Cardiac fibroblast (primary cell): ENCODE measurements at regions not wholly inside any gene's neighbourhood (a gene's known extent, or its start where the extent isn't known, plus 50 kb on each side); places are given as distances from the start of the nearest gene placed in this dataset.

Experiments
- DNase-seq, 2 donors: peaks; one replicate each; pipeline versions ENCODE4 v3.0.0 to v3.0.0-alpha.2; 2010; ENCODE audit warnings: low read depth in 2 of 2
- H3K4me3 ChIP-seq, 2 donors: replicated peaks in 1 of 2; 1 replicate in 1 of 2; 2 replicates in 1 of 2; pipeline ENCODE4 v1.5.1; 2011; ENCODE audit warnings: low read depth in 2 of 2, low read length in 2 of 2, mild to moderate bottlenecking in 2 of 2, moderate library complexity in 1 of 2
- TF ChIP-seq, protein P1 (sequence below): IDR thresholded peaks from one replicate; pipeline ENCODE4 v1.5.1; 2011; ENCODE audit warnings: low read depth, mild to moderate bottlenecking, low read length, inconsistent platforms

DNA sequence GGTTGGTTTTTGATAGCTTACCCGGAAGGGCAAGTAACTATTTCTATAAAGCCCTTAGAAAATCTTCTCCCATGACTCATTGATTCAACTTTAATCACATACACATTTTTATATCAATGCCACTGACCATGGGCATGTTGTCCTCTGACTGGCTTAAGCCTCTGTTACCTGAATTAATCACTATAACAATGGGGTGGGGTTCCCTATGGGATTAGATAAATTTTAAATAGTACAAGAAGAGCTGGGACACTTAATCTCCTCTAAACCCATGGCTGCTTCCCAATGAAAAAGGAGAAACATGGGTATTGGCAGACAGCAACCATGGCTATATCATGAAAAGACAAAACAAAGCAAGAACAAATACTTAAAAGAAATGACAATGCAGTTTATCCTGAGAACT, 636.2 kb downstream of the BRINP1 start:
- TF ChIP-seq, protein P1, sequence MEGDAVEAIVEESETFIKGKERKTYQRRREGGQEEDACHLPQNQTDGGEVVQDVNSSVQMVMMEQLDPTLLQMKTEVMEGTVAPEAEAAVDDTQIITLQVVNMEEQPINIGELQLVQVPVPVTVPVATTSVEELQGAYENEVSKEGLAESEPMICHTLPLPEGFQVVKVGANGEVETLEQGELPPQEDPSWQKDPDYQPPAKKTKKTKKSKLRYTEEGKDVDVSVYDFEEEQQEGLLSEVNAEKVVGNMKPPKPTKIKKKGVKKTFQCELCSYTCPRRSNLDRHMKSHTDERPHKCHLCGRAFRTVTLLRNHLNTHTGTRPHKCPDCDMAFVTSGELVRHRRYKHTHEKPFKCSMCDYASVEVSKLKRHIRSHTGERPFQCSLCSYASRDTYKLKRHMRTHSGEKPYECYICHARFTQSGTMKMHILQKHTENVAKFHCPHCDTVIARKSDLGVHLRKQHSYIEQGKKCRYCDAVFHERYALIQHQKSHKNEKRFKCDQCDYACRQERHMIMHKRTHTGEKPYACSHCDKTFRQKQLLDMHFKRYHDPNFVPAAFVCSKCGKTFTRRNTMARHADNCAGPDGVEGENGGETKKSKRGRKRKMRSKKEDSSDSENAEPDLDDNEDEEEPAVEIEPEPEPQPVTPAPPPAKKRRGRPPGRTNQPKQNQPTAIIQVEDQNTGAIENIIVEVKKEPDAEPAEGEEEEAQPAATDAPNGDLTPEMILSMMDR: no peak
- no peak for DNase-seq
- no peak overlapping the region for H3K4me3 ChIP-seq

DNA sequence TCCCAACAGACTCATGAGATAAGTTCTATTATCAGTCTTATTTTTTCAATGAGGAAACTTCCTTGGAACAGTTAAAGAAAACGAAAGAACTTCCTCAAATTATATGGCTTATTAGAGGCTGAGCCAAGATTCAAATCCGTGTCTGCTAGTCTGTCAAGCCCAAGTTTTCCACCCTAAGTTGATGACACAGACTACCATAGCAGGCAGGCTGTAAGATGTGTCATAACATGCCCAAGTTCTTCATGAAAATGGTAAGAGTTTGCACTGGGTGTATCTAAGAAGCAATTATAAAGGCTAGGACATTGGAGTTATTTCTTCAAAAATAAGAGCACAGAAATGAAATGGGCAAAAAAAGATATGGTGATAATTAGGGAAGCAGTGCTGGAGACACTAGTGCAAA, 634.5 kb downstream of the BRINP1 start:
- no peak overlapping the region for H3K4me3 ChIP-seq
- no peak for DNase-seq
- TF ChIP-seq, protein P1: no peak

DNA sequence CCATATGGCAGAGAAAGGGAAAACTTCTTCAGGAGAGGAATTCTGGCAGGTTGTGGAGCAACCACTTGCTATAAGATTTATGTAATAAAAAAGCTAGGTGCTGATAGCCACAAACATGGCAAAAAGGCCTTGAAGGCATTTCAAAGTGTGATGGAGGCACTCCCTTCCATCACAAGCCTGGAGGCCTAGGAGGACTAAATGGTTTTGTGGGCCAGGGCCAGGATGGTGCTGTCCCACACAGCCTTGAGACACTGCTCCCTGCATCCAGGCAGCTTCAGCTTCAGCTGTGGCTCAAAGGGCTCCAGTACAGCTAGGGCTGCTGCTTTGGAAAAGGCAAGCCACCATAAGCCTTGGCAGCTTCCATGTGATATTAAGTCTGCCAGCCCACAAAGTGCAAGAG, 632.8 kb downstream of the BRINP1 start:
- H3K4me3 ChIP-seq: no peak overlapping the region
- TF ChIP-seq, protein P1: no peak
- DNase-seq: no peak

DNA sequence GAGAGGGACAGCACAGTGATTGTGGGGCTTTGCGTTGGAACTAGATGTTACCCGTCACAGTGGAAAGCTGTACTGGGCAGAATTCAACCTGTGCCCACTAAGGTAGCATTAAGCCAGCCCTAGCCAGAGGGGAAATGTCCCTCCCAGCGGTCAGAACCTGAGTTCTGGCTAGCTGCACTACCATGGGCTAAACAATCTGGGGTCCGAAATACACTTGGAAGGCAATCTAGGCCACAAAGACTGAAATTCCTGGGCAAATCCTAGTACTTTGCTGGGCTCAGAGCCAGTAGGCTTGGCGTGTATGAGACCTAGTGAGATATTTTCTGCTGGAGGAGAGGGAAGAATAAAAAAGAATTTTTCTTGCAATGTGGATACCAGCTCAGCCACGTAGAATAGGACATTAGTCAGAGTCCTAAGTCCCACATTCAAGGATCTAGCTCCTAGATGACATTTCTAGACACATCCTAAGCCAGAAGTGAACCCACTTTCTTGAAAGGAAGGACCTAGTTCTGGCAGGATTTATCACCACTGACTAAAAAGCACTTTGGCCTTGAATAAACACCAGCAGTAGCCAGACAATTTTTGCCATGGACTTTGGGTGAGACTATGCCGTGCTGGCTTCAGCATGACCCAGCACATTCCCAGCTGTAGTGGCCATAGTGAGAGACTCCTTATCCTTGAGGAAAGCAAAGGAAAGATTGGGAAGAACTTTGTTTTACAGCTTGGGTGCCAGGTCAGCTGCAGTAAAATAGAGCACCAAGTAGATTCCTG, 618.0 kb downstream of the BRINP1 start:
- TF ChIP-seq, protein P1: no peak
- DNase-seq: no peak
- H3K4me3 ChIP-seq: no peak overlapping the region

DNA sequence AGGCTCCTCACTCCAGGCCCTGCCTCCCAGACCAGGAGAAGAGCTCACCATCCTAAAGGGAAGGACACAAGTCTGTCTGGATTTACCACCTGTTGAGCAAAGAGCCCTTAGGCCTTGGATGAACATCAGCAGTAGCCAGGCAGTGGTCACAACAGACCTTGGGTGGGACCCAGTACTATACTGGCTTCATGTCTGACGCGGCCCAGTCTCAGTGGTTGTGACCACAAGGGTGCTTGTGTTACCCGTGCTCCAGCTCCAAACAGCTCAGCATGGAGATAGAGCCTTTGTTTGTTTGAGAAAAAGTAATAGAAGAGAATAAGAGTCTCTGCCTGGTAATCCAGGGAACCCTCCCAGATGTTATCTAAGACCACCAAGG, 617.4 kb downstream of the BRINP1 start:
- no peak overlapping the region for H3K4me3 ChIP-seq
- no peak for DNase-seq
- TF ChIP-seq, protein P1: no peak

DNA sequence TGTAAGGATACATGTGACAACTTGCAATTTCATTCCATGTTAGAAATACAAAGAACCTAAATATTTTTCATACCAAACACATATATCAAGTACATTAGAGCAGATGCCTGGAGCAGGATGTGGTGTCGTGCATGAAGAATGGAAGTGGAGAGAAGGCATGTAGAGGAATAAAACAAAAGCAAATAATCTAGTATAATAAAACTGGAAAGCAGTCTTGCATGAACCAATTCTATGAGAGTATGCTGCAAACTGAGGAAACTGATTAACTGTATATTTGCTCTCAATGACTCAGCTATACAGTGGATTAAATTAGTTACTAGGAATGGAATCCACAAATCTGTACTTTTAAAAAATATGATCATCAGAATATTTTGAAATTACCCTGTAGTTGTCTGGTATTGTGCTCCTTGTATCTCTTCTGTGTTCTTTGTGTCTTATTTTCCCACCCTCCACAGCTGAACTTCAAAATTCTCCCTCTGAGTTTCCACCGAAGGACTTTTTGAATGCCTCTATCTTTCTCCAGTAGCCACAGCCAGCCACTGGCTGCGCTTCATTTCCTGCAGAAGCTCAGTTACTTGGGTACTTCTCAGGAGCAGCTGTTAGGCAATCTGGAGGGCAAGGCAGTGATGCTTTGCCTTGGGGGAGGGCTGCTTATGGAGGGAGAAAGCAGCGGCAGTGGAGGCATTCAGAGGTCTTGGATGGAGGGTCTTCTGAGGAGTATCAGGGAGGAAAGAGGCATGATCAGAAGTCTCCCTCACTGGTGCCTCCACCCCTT, 608.0 kb downstream of the BRINP1 start:
- DNase-seq: no peak
- TF ChIP-seq, protein P1: no peak
- H3K4me3 ChIP-seq: no peak overlapping the region
